Activated CD4-positive, alpha-beta T cell treated with anti-CD3 and anti-CD28 coated beads for 24 hours (primary cell): ENCODE measurements at regions not wholly inside any gene's neighbourhood (a gene's known extent, or its start where the extent isn't known, plus 50 kb on each side); places are given as distances from the start of the nearest gene placed in this dataset.
A peak's percentile ranks its signal among the peaks of the same experiment; 100 is the strongest.

Experiments
- DNase-seq, 2 donors: peaks; one replicate each; pipeline ENCODE4 v3.0.0-alpha.2; 2020; ENCODE audit warnings: low read depth in 2 of 2

- DNase-seq: no peak
These were observed 139.6 kb upstream of the PELI1 start for GRCh38 chr2:64283641-64284361.

GRCh38 chr2:64284751-64285150 is 140.5 kb upstream of the PELI1 start:
- no peak for DNase-seq

- DNase-seq: no peak
These were observed 143.1 kb upstream of the PELI1 start for GRCh38 chr2:64287202-64287740.

- no peak for DNase-seq
These were observed 144.3 kb upstream of the PELI1 start for GRCh38 chr2:64288321-64289193.

GRCh38 chr2:64289251-64289650 is 145.0 kb upstream of the PELI1 start:
- DNase-seq: no peak

- no peak for DNase-seq
These were observed 145.5 kb upstream of the PELI1 start for GRCh38 chr2:64289737-64290136.

- no peak for DNase-seq
These were observed 147.0 kb upstream of the PELI1 start for GRCh38 chr2:64291181-64291580.

- DNase-seq: peak; percentile 12 to 30
These were observed 151.3 kb upstream of the PELI1 start for GRCh38 chr2:64295326-64296139.

- no peak for DNase-seq
These were observed 151.9 kb upstream of the PELI1 start for GRCh38 chr2:64296140-64296480.

GRCh38 chr2:64296695-64297346 is 152.6 kb upstream of the PELI1 start:
- no peak for DNase-seq

- no peak for DNase-seq
These were observed 153.9 kb upstream of the PELI1 start for GRCh38 chr2:64298161-64298560.

GRCh38 chr2:64300066-64300465 is 153.9 kb upstream of the LGALSL start:
- DNase-seq: no peak

GRCh38 chr2:64303250-64303649 is 150.7 kb upstream of the LGALSL start:
- DNase-seq: no peak

GRCh38 chr2:64307421-64307820 is 146.5 kb upstream of the LGALSL start:
- DNase-seq: no peak

- no peak for DNase-seq
These were observed 142.6 kb upstream of the LGALSL start for GRCh38 chr2:64311191-64311910.

- DNase-seq: no peak
These were observed 141.9 kb upstream of the LGALSL start for GRCh38 chr2:64311948-64312621.

GRCh38 chr2:64312622-64313397 is 141.2 kb upstream of the LGALSL start:
- no peak for DNase-seq

GRCh38 chr2:64313398-64313723 is 140.6 kb upstream of the LGALSL start:
- no peak for DNase-seq

- DNase-seq: no peak
These were observed 138.5 kb upstream of the LGALSL start for GRCh38 chr2:64315291-64315960.
